ENCODE measurements at regions not wholly inside any gene's neighbourhood (a gene's known extent, or its start where the extent isn't known, plus 50 kb on each side); places are given as distances from the start of the nearest gene placed in this dataset.

DNA sequence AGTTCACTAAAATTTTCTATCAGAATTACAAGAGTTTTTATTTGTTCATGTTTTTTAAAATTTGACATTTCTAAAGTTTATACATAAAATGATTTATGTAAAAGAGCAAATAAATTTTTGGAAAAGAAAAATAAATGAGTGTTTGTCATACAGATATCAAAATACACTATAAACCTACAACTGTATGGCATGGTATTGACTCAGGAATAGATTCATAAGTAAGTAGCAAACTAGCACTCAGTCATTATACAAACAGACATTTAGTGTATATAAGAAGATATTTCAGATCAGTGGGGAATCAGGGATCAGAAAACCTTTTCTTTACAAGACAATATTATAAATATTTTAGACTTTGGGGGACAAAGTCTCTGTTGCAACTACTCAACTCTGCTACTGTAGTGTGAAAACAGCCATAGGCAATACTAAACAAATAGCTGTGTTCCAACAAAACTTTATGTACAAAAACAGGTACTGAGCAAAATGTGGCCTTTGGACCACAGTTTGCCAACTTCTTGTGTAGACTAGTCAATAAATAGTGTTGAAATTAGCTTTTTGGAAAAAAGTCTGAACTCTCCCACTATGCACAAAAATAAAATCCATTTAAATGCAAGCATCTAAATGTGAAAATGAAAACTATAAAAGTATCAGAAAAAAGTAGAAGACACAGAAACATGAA lies 508.8 kb upstream of the CAMK1G start:
- DNase-seq (ENCODE audit: extremely low read depth in 1 of 11, low read depth in 9 of 11, low spot score in 4 of 11) = no peak

GRCh38 chr1:209076688-209077087 lies 506.8 kb upstream of the CAMK1G start:
- no peak for DNase-seq (ENCODE audit: extremely low read depth in 1 of 11, low read depth in 9 of 11, low spot score in 4 of 11)

GRCh38 chr1:209080170-209080781 lies 503.2 kb upstream of the CAMK1G start:
- DNase-seq (ENCODE audit: extremely low read depth in 1 of 11, low read depth in 9 of 11, low spot score in 4 of 11) = no peak

GRCh38 chr1:209086486-209087192 lies 496.9 kb upstream of the CAMK1G start:
- DNase-seq (ENCODE audit: extremely low read depth in 1 of 11, low read depth in 9 of 11, low spot score in 4 of 11) = no peak

DNA sequence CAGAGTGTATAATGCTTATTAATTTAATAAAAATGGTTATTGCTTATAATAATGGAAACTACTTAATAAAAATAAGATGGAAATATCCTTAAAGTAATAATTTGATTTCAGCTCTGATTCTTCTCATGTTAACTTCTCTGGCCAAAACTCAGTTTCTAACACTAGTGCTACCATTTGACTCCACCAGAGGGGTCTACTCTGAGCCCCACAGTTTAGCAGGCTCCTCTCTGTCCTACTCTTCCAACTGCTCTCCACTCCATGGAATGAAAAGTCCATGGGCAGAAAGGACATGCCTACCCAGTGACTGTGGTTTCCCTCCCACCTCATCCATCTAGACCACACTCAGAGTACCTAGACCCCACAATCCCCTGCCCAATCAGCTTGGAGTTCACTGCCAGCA lies 489.1 kb upstream of the CAMK1G start:
- DNase-seq (ENCODE audit: extremely low read depth in 1 of 11, low read depth in 9 of 11, low spot score in 4 of 11) = no peak

DNA sequence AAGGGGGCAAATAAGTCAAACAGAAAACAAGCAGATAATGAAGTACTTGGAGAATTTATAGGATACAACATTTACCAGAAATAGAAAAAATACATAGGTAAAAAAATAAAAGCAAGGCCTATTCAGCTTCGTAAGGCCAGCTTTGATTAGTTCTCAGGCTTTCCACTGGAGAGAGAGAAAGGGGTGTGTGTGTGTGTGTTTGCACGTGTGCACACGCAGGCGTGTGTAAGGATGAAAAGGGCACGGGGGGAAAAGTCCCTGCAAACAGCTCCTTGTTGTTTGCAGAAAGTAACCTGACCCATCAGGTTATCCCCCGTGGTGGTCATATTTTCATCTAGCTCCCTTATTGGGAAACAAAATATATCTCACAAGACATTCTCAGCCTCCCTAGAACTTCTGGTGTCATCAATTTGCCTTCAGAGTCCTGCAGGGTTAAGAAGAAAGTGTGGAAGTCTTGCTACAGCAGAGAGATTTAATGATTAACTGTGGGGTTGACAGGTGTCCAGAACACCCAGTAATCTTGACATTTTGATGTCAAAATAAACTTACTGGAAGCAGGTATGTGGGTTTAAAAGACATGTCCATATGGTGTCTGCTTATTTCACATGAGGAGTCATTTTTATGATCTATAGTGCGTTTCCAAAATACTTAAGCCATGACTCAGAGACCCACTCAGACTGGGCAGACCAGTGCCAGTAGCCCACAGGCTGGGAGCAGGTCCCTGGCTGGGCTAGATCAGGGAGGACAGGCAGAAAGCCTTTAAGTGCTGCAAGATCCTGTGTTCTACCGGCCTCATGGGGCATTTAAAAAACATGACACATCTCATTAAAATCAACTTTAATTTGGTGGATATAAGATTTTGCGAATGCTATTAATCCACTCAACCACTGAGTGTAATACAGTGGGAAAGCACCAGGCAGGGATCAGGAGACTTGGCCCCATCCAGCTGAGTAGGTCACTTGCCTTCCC lies 487.6 kb upstream of the CAMK1G start:
- no peak for DNase-seq (ENCODE audit: extremely low read depth in 1 of 11, low read depth in 9 of 11, low spot score in 4 of 11)

- DNase-seq (ENCODE audit: extremely low read depth in 1 of 11, low read depth in 9 of 11, low spot score in 4 of 11) = no peak
Observed at GRCh38 chr1:209100460-209100859, 483.1 kb upstream of the CAMK1G start.

GRCh38 chr1:209101106-209101505 lies 482.4 kb upstream of the CAMK1G start:
- DNase-seq (ENCODE audit: extremely low read depth in 1 of 11, low read depth in 9 of 11, low spot score in 4 of 11) = no peak

DNA sequence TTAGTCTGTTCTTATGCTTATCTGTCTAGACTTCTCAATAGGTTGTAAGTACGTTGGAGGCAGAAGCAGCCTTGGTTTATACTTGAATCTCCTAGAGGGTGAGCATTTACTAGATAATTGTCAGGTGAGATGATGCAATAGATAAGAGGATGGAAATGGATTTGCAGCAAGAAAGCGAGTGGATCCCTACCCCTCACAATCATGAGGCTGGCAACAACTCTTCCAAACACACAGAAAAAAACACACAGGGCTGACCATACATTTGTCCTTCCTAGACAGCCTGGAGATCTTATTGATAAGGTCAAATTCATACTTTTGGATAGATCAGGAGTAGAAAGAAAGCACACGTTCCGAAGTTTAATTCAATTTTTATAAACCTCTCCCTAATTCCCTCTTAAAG lies 481.4 kb upstream of the CAMK1G start:
- no peak for DNase-seq (ENCODE audit: extremely low read depth in 1 of 11, low read depth in 9 of 11, low spot score in 4 of 11)

DNA sequence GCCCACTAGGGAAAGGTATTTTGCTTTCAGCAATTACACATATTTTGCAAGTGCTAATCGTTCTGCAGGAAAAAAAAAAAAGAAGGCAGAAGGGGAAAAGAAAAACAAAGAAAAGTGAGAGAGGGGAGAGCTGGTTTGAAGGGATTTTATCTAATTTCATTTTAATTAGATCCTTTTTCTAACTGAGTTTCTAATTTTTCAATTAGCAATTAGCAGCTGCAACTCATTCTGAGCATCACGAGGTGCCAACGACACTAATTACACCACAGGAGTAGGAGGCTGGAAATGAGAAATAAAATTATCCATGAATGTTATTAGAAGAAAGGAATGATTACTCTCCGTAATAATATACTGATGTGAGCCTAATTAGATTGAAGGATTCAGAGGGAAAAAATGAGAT lies 481.0 kb upstream of the CAMK1G start:
- DNase-seq (ENCODE audit: extremely low read depth in 1 of 11, low read depth in 9 of 11, low spot score in 4 of 11) = no peak

- DNase-seq (ENCODE audit: extremely low read depth in 1 of 11, low read depth in 9 of 11, low spot score in 4 of 11) = no peak
Observed at GRCh38 chr1:209103092-209103491, 480.4 kb upstream of the CAMK1G start.

DNA sequence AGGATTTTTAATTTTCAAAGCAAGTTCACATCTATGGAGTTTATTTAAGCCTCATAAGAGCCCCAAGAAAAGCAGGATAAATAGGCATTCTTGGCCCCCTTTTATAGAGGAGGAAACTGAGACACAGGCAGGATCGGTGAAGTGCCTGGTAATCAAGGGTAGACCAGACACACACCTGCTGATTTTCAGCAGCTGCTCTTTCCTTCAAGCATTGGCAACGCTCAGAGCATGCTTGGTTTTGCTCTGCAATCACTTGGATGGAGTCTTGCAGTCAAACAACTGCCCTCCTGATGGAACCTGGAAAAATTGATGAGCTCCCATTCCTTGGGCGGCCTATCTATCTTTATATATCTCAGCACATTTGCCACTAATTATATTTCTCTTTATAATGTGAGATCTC lies 478.9 kb upstream of the CAMK1G start:
- no peak for DNase-seq (ENCODE audit: extremely low read depth in 1 of 11, low read depth in 9 of 11, low spot score in 4 of 11)

DNA sequence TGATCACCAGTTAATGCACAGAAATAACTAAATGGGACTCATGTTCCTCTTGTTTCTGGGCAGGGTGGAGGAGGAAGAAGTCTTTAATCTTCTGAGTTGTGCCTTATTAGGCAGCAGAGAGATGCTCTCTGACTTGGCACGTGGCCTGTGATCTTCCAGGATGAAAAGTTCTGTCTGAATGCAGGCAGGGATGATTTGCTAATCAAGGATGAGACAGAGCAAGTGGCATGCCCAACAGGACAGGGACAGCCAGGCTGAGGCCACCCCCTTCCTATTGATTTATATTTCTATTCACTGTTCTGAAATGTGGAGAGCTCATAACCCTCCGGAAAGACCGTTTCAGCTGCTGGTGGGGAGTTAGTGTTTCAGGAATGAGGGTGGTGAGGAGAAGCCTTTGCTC lies 477.8 kb upstream of the CAMK1G start:
- DNase-seq (ENCODE audit: extremely low read depth in 1 of 11, low read depth in 9 of 11, low spot score in 4 of 11) = no peak

- DNase-seq (ENCODE audit: extremely low read depth in 1 of 11, low read depth in 9 of 11, low spot score in 4 of 11) = peak in 1 of 11 donors; percentile 12
Observed at GRCh38 chr1:209106237-209106741, 477.2 kb upstream of the CAMK1G start.

DNA sequence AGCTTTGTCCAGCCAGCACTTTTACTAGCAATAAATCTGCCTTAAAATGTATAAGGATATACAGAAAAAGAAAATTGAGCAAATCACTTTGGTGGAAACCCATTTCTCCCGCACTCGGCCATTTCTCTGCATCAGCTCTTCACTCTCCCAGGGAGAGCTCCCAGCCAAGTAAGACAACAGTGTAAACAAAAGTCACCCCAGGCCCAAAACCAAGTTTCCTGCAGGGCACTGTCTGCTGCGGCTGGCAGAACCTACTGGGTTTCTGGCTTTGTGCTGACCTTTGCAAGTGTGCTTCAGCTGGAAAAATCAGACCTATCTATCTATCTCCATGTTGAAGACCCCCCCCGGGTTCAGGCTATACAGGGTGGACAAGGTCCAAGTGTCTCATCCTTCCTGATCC lies 476.7 kb upstream of the CAMK1G start:
- no peak for DNase-seq (ENCODE audit: extremely low read depth in 1 of 11, low read depth in 9 of 11, low spot score in 4 of 11)

GRCh38 chr1:209107535-209107934 lies 476.0 kb upstream of the CAMK1G start:
- no peak for DNase-seq (ENCODE audit: extremely low read depth in 1 of 11, low read depth in 9 of 11, low spot score in 4 of 11)

GRCh38 chr1:209109001-209109785 lies 474.3 kb upstream of the CAMK1G start:
- DNase-seq (ENCODE audit: extremely low read depth in 1 of 11, low read depth in 9 of 11, low spot score in 4 of 11) = no peak

- no peak for DNase-seq (ENCODE audit: extremely low read depth in 1 of 11, low read depth in 9 of 11, low spot score in 4 of 11)
Observed at GRCh38 chr1:209113521-209113920, 470.0 kb upstream of the CAMK1G start.

DNA sequence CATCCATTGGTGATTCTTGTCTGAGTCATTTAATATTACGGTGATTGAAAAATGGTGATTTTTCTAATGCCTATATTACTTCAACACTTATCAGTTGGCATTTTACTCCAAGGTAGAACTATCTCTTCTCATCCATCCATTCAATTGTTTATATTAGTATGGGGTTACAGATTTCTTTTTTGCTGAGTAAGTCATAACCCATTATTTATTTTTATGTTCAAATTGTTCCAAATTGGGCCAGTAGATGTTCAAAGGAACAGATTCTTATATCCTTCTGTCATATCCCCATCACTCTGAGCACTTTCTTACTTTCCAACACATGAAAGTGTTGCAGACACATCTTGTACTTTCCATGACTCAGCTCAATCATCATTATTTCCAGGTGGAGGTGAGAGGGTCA lies 466.8 kb upstream of the CAMK1G start:
- DNase-seq (ENCODE audit: extremely low read depth in 1 of 11, low read depth in 9 of 11, low spot score in 4 of 11) = no peak
